M059J (cell line): ENCODE measurements at regions not wholly inside any gene's neighbourhood (a gene's known extent, or its start where the extent isn't known, plus 50 kb on each side); places are given as distances from the start of the nearest gene placed in this dataset.

Experiments used
- DNase-seq: peaks from one replicate; pipeline ENCODE4 v3.0.0-alpha.2; 2012; ENCODE audit warnings: low read depth

DNA sequence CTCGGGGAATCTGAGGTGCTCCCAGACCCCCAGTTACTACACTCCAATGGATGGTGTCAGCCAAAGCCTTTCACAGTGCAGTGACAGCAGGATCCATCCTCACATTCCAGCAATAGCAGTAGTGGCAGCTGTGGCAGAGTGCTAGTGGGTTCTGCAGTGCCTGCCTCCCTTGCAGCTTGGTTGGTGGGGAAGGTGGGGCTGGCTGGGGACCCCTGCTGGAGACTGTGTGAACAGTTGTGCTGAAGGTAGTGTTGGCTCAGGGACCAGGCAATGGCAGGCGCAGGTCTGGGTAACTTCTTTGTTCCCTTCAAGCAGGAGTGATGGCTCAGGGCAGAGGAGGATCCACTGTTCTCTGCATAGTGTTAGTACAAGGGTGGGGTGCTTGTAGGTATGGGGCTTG is 343.7 kb upstream of the TRAM1L1 start:
- DNase-seq: no peak

DNA sequence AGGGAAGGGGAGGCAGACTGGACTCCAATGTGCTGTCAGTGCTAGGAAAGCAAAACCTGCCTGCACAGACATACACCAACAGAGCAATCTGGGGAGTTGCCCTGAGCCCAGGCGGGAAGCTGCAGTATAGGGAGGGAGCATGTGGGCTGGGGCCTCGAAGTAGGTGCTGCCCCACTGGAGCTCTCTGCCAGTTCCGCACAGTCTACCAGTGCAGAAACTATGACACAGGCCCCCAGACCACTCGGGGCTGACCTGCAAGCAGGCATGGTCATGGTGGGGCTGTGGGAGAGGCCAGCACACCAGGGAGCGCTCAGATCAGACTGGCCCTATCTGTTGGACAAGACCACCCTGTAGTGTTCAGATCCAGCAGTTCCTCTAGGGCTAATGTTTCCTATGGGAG is 344.1 kb upstream of the TRAM1L1 start:
- DNase-seq: no peak

DNA sequence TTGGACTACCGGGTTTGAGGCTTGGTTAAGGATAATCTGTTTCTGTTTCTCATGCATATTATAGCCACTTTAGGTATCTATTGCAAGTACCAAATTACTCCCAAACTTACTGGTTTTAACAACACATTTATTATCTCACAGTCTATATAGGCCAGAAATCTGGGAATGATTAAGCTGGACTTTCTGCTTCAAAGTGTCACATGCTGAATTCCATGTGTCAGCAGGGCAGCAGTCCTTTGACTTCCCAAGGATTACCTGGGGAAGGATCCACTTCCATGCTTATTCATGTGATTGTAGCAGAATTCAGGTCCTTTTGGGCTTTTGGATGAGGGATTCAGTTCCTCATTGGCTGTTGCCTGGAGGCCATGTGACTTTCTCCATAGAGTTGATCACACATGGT is 349.0 kb upstream of the TRAM1L1 start:
- DNase-seq: no peak

DNA sequence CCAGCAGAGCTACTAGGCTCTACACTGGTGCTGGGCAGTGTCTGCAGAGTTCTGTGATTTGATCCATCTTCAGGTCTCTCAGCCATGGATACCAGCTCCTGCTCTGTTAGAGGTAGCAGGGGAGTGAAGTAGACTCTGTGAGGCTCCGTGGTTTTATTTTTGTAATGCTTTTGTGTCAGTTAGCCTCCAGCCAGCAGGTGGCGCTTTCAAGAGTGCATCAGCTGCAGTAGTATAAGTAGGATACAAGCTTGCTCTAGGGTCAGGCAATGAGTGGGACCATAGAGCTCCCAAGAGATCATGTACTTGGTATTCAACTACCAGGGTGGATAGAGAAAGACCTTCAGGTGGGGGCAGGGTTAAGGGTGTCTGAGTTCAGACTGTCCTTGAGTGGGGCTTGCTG is 362.5 kb upstream of the TRAM1L1 start:
- DNase-seq: no peak

DNA sequence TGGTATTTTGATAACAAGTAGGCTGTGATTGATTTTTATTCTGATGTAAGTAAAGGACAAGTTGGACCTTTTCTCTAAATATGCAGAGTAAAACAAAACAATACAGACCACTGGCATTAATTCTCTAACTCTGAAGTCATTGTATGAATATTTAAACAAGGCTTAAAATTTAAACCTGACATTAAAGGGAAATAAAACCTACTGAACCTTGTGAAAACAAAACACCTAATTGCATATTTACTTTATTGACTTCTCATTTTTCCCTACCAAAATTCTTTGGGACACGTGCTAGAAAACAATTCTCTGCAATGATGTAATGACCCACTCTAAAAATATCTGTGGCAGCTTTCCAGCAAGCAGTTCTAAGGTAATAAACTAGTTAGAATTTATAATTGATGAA is 369.7 kb upstream of the TRAM1L1 start:
- DNase-seq: no peak

DNA sequence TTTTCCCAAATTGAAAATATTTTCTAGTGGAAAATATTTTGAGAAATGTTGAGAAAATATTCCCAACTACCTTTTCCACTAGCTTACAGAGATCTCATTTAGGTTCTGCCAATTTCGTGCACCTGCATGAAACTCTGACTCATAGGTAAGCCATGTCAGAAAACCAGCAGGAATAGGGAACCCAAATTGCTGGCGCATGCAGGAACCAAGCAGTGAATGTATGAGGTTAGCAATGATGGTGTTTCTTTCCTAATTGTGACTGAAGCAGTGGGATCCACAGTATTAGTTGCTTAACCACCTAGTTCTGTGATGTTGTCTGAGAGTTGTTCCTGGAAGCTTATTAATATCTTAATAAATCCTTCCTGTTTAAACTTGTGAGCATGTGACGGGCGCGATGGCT is 381.0 kb upstream of the TRAM1L1 start:
- DNase-seq: no peak

DNA sequence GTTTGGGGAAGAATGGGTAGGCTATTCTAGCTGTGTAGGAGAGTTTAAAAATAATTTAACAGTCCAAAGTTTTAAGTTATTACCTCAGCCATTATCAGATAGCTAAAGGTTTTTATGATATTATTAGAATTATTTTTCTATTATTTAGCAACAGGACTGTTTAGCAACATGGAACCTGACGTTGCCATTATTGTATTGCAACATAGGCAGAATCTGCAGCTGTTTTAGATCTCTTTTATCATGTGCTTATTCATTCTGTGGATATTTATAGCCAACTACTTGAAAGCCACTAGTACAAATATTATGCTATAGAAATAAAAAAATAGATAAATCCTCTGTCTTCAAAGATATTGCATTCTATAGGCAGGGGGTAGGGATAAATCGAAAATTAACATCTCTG is 382.0 kb upstream of the TRAM1L1 start:
- no peak for DNase-seq

DNA sequence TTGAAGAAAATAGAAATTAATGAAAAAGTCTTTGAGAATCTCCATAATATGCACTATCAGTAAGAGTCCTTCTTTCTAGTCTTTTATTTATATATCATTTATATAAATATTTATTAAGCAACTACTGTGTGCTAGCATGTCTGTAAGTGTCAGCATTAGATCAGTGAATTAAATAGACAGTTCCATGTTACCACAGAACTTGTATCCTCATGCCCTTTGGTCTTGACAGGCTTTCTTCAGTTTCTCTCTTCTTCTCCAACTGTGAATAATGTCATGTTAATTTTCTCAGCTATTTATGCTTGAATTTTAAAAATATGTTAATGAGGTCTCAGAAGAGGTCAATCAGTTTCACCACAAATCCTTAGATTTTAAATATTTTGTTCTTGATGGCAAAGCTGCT is 389.6 kb upstream of the TRAM1L1 start:
- DNase-seq: no peak

DNA sequence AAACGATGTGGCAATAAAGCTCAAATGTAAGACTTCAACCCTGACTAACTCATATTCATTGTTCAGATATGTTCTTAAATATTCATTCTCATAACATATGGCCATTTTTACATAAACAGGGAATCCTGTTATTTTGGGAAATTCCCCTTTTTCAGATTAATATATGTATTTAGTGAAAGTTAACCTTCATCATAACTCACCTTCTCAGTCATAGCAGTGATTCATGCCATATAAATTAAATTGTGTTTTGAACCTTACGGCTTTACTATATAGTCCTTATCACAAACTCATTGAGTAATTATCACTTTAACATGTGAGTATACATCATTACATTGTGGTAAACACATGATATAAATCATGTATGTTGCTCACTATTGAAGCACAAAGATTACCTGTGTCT is 392.5 kb upstream of the TRAM1L1 start:
- DNase-seq: no peak

DNA sequence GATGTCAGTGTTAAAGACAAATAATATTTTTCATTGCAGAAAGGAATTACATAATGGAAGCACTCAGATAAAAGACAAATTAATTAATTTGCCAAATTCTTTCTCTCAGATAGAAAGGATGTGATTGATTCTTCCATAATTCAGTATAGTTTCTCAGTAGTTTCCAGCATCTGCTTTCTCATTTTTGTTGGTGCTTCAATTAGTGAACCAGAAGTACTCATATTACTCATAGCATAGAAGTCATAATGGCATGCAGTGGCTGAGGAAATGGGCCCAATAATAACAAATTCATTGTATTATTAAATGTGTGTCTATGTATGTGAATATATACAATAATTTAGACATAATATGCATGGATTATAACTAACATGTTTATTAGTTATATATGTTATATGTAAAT is 393.3 kb upstream of the TRAM1L1 start:
- DNase-seq: no peak

DNA sequence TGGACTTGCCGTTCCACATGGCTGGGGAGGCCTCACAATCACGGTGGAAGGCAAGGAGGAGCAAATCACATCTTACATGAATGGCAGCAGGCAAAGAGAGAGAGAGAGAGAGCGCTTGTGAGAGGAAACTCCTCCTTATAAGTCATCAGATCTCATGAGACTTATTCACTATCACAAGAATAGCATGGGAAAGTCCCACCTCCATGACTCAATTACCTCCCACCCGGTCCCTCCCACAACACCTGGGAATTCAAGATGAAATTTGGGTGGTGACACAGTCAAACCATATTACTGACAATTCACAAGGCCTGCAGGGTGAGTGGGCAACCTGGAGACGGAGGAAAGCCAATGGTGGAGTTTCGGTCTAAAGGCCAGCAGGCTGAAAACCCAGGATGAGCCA is 394.3 kb upstream of the TRAM1L1 start:
- DNase-seq: no peak

DNA sequence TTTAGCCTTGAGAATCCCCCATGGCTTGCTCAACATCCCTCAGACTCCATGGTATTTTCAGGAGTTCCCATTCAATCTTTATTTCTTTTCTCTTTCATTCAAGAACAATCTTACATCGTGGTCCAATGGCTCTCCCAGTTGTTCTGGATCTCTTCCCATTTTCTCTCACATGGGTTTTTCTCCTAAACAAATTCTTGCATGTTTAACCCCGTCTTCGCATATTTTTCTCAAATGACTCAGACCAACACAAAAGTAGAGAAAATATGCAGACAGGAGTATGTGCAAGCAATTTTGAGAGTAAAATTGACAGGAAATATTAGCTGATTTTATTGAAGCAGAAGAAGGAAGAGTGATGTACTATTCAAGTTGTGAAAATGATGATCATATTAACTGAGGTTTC is 396.4 kb upstream of the TRAM1L1 start:
- DNase-seq: peak; percentile 32

DNA sequence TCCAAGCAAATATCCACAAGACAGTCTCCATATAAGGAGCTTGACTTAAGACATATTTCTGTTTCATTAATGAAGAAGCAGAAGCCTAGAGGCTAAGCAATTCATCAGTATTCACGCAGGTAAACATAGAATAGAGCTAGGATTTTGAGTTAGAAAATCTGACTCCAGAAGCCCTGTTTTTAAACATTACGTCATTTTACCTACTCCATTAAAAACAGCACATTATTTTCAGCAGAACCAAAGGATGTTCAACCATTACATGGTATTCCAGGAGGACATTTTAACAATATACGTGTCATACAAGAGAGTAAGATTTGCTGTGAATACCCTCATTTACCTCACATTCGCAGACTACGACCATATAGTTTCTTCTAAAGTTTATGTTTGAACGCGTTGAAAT is 403.3 kb upstream of the TRAM1L1 start:
- DNase-seq: no peak

DNA sequence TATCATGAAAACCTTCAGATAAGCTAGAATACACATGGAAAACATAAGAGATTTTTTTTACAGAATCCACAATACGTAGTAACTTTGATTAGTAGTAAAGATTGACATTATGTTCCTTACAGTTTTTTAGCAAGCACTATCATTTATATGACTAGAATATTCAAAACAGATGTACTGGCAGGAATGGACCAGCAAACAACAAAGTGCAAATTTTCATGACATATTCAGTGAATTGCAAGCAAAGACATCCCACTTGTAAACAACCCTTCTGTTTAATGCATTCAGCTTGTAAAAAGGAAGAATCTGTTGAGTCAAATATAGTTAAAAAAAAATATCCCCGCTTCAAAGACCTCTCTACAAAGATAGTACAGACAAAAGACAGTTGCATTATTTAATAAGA is 403.7 kb upstream of the TRAM1L1 start:
- no peak for DNase-seq

DNA sequence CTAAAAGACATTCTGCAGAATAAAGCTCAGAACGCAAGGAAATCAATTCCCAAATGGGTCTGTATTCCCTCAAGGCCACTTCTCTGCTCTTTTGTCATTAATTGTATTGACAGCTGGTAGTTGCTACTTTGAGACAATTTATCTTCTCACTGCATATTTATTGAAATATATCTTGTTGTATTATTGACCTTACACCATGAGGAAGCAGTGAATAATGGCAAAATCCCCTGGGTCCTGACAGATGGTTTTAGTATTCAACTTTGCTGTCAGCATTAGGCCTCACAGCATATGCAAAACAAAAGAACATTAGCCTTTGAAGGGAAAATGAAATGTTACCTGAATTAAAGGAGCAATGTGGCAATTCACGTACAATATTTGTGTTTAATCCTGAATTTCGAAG is 406.1 kb upstream of the TRAM1L1 start:
- no peak for DNase-seq

DNA sequence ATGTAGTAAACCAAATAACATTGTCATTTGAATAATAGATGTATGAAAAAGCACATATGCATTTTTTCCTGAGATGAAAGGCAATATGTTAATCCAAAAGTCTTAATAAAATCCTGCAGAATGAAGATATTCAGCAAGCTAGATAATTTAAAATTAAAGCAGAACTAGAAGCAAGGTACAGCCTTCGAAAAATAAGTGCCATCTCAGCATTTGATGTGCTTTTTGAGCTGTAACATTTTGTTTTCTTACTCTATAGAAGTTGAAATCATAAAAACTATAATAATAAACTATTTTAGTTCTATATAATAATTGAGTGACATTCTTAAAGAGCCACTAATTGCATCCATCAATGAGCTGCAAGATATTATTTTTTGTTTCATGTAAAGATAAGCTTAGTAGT is 410.4 kb upstream of the TRAM1L1 start:
- DNase-seq: no peak

DNA sequence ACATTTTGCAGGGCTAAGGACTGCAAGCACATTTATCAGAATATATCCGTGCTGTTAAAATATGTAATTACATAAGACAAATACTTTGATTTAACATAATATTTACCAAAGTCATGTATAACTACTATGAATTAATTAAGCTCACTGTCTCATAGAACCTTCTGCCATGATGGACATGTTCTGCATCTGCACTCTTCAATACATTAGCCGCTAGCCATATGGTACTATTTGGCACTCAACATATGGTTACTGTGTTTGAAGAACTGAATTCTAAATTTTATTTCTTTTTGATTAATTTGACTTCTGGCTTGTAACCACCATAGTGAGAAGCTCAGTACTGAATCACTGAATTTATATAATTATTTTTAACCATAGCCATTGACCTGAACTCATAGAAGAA is 427.0 kb upstream of the TRAM1L1 start:
- DNase-seq: no peak

DNA sequence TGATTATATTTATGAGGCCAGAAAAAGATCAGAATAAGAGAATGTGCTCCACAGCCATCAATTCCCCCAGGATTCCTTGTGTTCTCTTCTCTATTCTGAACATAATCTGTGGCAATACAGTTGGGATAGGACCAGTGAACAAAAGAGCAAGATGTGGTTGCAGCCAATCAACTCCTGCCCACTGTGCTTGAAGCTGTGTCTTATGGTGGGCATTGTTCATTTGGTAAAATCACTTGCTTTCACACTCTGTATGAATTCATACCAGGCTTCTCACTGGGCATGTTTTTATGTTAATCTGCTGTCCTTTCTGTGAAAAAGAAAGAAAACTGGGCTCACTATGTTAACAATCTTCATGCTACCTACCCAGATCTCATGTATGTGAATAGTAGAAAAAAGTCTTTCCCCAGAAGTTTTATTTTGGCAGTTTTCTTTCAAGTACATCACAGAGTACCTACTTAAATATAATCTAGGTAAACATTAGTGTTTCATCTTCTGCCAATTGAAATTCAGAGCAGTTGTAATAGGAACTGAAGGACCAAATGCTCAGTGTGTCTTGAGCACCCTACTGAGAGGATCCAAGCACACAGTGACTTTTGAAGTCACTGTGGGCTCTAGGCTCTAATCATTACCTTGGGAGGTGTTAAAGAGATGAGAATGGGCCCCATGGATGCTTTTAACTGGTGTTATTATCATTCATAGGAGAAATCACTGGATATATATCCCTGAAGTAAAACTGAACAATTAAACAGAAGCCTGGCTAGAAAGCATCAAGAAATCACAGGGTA is 429.2 kb upstream of the TRAM1L1 start:
- no peak for DNase-seq

DNA sequence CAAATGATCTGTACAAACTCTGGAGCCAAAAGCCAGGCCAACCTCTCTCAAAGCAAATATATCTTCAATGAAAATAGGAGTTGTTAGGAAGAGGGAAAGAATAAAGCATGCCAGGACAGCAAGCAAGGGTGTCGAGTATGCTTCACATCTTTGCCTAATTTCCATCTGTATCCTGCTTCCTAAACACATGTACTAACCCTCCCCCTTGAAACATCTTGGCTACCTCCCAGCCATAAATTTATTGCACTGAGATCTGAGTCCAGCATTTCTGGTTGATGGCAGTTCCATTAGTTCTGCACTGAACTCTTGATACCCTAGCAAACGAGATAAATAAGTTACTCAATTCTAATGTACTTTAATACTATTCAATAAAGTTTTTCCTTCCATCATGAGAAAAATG is 430.5 kb upstream of the TRAM1L1 start:
- DNase-seq: no peak

DNA sequence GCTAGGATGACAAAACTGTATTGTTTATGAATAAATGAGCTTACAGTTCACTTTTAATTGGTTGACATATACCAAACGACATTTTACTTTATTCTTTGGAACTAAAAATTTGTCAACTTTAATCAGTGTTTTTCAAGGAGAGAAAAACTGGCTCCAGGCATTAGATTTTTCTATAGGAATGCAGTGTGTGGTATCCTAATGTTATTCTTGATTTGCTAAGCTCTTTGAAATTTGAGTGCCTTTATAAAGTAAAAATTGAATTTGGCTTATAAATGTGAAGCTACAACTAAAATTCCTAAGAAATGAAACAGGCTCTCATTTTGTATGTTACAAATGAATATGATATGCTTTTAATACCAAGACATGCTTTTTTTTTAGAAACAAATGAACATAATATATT is 442.2 kb upstream of the TRAM1L1 start:
- no peak for DNase-seq

DNA sequence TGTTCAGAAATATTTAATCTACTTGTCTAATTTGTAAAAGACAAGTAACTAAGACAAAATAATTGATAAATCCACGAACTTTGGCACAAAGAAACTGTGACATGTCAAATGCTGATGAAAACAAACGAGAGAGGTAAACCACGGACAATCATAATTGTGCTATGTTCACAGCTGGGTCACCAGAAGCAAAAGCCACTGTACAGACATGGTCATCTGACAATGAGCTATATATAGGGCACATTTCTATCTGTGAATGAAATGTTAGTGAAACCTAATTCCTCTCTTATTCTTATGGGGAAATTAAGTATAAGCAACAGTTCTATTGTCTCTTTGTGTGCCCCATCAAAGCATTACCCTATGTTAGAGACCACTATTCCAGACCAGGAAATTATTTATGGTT is 444.0 kb upstream of the TRAM1L1 start:
- no peak for DNase-seq

DNA sequence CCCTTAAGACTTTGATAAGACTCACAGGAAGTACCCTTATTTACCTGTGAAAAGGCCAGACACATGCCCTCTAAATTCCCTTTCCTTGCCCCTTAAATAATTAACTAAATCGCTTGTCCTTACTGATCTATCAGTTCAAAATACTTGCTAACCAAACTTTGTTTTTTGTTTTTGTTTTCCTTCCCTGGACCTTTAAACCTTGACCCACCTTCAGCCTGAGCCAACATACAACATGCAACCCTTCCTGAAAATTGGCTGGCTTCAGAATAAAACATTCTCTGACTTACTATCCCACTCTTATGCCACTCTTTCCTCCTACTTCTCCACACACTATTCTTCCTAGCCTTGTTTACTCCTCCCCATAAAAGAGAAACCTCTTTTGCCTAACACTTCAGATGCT is 448.1 kb upstream of the TRAM1L1 start:
- DNase-seq: no peak

DNA sequence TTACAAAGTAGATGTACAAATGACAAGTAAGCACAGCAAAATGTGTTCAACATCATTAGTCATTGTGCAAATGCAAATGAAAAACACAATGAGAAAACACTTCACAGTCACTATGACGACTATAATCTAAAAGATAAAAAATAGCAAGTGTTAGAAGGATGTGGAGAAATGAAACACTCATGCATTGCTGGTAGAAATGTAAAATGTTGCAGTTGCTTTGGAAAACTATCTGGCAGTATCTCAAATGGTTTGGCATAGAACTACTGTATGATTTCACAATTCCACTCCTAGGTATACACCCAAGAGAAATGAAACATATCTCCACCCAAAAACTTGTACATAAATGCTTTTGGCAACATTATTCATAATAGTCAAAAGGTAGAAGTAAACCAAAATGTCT is 459.7 kb upstream of the TRAM1L1 start:
- DNase-seq: no peak

DNA sequence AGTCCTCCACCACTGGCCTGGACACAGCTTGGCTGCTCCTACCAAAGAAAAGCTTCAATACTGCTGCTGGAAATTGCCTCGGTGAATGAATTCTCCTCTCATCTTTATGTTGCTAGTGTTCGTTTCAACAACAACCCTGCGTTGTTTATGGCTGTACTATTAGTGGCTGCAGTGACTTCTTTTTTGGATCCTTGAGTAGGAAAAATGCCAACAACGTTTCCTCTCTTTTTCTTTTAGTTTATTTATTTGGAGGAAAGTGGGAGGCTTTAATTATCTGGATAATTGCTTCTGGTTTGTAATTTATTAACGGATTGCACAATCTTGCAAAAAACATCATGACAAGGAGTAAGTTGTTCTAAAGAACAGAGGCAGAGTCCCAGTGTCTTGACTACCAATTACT is 464.1 kb upstream of the TRAM1L1 start:
- DNase-seq: no peak
